ENCODE measurements at regions not wholly inside any gene's neighbourhood (a gene's known extent, or its start where the extent isn't known, plus 50 kb on each side); places are given as distances from the start of the nearest gene placed in this dataset.

GRCh38 chr13:89755729-89756492 is 1591.6 kb upstream of the MIR17HG start:
- TF ChIP-seq, protein P1, sequence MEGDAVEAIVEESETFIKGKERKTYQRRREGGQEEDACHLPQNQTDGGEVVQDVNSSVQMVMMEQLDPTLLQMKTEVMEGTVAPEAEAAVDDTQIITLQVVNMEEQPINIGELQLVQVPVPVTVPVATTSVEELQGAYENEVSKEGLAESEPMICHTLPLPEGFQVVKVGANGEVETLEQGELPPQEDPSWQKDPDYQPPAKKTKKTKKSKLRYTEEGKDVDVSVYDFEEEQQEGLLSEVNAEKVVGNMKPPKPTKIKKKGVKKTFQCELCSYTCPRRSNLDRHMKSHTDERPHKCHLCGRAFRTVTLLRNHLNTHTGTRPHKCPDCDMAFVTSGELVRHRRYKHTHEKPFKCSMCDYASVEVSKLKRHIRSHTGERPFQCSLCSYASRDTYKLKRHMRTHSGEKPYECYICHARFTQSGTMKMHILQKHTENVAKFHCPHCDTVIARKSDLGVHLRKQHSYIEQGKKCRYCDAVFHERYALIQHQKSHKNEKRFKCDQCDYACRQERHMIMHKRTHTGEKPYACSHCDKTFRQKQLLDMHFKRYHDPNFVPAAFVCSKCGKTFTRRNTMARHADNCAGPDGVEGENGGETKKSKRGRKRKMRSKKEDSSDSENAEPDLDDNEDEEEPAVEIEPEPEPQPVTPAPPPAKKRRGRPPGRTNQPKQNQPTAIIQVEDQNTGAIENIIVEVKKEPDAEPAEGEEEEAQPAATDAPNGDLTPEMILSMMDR (IDR thresholded peaks at IDR 0.05): no peak
- no peak overlapping the region for H3K27ac ChIP-seq
- no peaks in the 10 kb centered on the region for H3K36me3 ChIP-seq
- no peaks in the 10 kb centered on the region for H3K4me1 ChIP-seq
- H3K4me3 ChIP-seq: no peak overlapping the region
- H3K27me3 ChIP-seq: no peaks in the 10 kb centered on the region
- no peak for DNase-seq (ENCODE audit: low spot score)
- peaks cover 0 to 12% of the 10 kb centered on the region in 2 donors for H3K9me3 ChIP-seq

GRCh38 chr13:89763005-89763404 is 1584.5 kb upstream of the MIR17HG start:
- H3K27me3 ChIP-seq: no peaks in the 10 kb centered on the region
- H3K9me3 ChIP-seq: no peaks in the 10 kb centered on the region
- H3K36me3 ChIP-seq: no peaks in the 10 kb centered on the region
- no peak for DNase-seq (ENCODE audit: low spot score)
- H3K27ac ChIP-seq: no peak overlapping the region
- no peak overlapping the region for H3K4me3 ChIP-seq
- TF ChIP-seq, protein P1 (IDR thresholded peaks at IDR 0.05): no peak
- H3K4me1 ChIP-seq: no peaks in the 10 kb centered on the region

DNA sequence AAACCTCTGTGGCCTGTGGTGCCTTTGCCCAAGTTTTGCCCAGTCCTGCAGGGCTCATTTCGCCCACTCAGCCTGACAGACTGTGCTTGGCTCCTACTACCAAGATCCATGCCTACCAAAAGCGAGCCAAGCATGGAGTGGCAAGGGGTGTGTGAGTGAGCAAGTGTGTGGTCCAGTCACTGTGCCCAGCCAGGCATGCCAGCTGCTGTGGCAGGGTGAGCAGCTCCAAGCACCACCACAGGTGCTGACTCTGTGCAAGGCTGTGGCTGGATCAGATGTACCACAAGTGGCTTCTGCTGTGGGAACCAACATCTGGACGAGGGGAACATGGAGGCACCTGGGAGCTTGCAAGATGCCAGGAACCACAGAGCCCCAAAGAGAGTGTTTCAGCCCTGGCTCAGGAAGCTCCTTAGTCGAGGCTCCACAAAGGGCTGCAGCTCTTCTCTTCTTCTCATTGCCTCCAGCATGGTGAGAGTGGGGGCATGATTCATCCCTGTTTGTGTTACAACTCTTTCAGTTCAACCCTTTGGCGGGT is 1564.2 kb upstream of the MIR17HG start:
- Histone ChIP-seq H3K4me3 (no peak overlapping the region), H3K27me3 (no peaks in the 10 kb centered on the region), H3K27ac (no peak overlapping the region), H3K4me1 (no peaks in the 10 kb centered on the region), H3K36me3 (no peaks in the 10 kb centered on the region), H3K9me3 (no peaks in the 10 kb centered on the region)
- TF ChIP-seq, protein P1 (IDR thresholded peaks at IDR 0.05): no peak
- DNase-seq (ENCODE audit: low spot score): no peak

GRCh38 chr13:89784161-89784809 is 1563.2 kb upstream of the MIR17HG start:
- H3K27ac ChIP-seq: no peak overlapping the region
- H3K9me3 ChIP-seq: no peaks in the 10 kb centered on the region
- TF ChIP-seq, protein P1 (IDR thresholded peaks at IDR 0.05): no peak
- H3K4me3 ChIP-seq: no peak overlapping the region
- no peak for DNase-seq (ENCODE audit: low spot score)
- H3K36me3 ChIP-seq: no peaks in the 10 kb centered on the region
- H3K4me1 ChIP-seq: no peaks in the 10 kb centered on the region
- no peaks in the 10 kb centered on the region for H3K27me3 ChIP-seq

GRCh38 chr13:89786531-89786930 is 1561.0 kb upstream of the MIR17HG start:
- no peak for DNase-seq (ENCODE audit: low spot score)
- H3K4me3 ChIP-seq: no peak overlapping the region
- no peak overlapping the region for H3K27ac ChIP-seq
- TF ChIP-seq, protein P1 (IDR thresholded peaks at IDR 0.05): no peak
- H3K36me3 ChIP-seq: no peaks in the 10 kb centered on the region
- H3K9me3 ChIP-seq: no peaks in the 10 kb centered on the region
- H3K4me1 ChIP-seq: no peaks in the 10 kb centered on the region
- no peaks in the 10 kb centered on the region for H3K27me3 ChIP-seq

All from right atrium auricular region (tissue), 2 donors.